HG03095 (cell line): ENCODE measurements at regions not wholly inside any gene's neighbourhood (a gene's known extent, or its start where the extent isn't known, plus 50 kb on each side); places are given as distances from the start of the nearest gene placed in this dataset.

ENCODE experiments used
- ATAC-seq: cut with Tn5 transposase; IDR thresholded peaks from one replicate; pipeline ENCODE4 v1.9.1; 2021; ENCODE audit warnings: moderate library complexity; ENCODE audit not compliant: unreplicated experiment

GRCh38 chrX:134172588-134173259, 64.3 kb upstream of the CCDC160 start:
- no peak for ATAC-seq

GRCh38 chrX:134173541-134174272, 63.3 kb upstream of the CCDC160 start:
- no peak for ATAC-seq

GRCh38 chrX:134174273-134174660, 62.7 kb upstream of the CCDC160 start:
- no peak for ATAC-seq

- ATAC-seq: no peak
Observed at GRCh38 chrX:134174859-134175258, 62.1 kb upstream of the CCDC160 start.

- no peak for ATAC-seq
Observed at GRCh38 chrX:134177527-134177926, 59.5 kb upstream of the CCDC160 start.

GRCh38 chrX:134180601-134181274, 56.2 kb upstream of the CCDC160 start:
- no peak for ATAC-seq

GRCh38 chrX:134181275-134181660, 55.7 kb upstream of the CCDC160 start:
- ATAC-seq: no peak

- no peak for ATAC-seq
Observed at GRCh38 chrX:134183665-134184064, 53.3 kb upstream of the CCDC160 start.

- no peak for ATAC-seq
Observed at GRCh38 chrX:134184936-134185335, 52.0 kb upstream of the CCDC160 start.

- peak; percentile 85 for ATAC-seq
Observed at GRCh38 chrX:134186362-134187121, 50.4 kb upstream of the CCDC160 start.
